ENCODE measurements at regions not wholly inside any gene's neighbourhood (a gene's known extent, or its start where the extent isn't known, plus 50 kb on each side); places are given as distances from the start of the nearest gene placed in this dataset.

DNA sequence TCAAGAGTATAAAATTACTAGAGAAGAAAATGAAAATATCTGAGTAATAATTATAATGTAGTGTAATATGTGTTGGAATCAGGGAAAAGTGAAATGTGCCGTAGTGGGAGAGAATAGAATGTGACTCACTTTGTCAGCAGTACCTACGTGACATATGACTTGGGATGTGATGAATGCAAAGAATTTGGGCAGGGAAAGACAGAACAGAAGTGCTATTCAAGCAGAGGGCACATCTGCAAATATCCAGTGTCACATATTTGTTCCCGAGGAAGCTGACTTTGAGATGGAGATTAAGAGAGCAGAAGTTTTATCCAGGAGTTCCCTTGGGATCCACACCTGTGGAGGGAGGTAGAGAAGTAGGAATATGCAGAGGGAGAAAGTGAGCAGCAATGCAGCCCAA, 69.3 kb upstream of the HS3ST1 start:
- Histone ChIP-seq H3K4me1 (no peaks in the 10 kb centered on the region), H3K9me3 (no peaks in the 10 kb centered on the region), H3K36me3 (ENCODE audit: control insufficient read depth, insufficient read depth, low read length) (no peaks in the 10 kb centered on the region), H3K4me3 (ENCODE audit: low read depth, low read length) (no peak overlapping the region), H3K27me3 (replicated peaks; ENCODE audit: control insufficient read depth, insufficient read depth, low read length) (no peaks in the 10 kb centered on the region)
- TF ChIP-seq CTCF (IDR thresholded peaks at IDR 0.05; ENCODE audit: insufficient read depth in 1 of 2, low read depth in 1 of 2, low read length in 1 of 2, severe bottlenecking in 1 of 2, unreplicated experiment in 1 of 2): no peak
- Mint-ChIP-seq H3K36me3 (ENCODE audit: insufficient read depth, unreplicated experiment) (no peaks in the 10 kb centered on the region), H3K9me3 (ENCODE audit: unreplicated experiment) (peaks cover 20% of the 10 kb centered on the region), H3K27me3 (ENCODE audit: insufficient read depth, unreplicated experiment) (peaks cover 2% of the 10 kb centered on the region), H3K4me3 (ENCODE audit: unreplicated experiment) (no peak overlapping the region), H3K4me1 (ENCODE audit: low read depth, unreplicated experiment) (no peaks in the 10 kb centered on the region), H3K27ac (ENCODE audit: unreplicated experiment) (no peak overlapping the region)
- ChIA-PET POLR2A (no interaction called here), CTCF (interaction anchor here (0.6 kb wide), 1 partner anchor 760 kb away, joined by 3 read pairs; no protein-coding TSS in a partner anchor)
- intact Hi-C loops (cut with micrococcal nuclease; ENCODE audit: unreplicated experiment): no loop called here
- DNase-seq: no peak
- no TSS peak for BruUV-seq (replicated peaks)

GRCh38 chr4:11497212-11497806, 68.6 kb upstream of the HS3ST1 start:
- CTCF ChIA-PET: interaction anchor here (0.6 kb wide), 1 partner anchor 760 kb away, joined by 3 read pairs; no protein-coding TSS in a partner anchor
- Histone ChIP-seq H3K36me3 (ENCODE audit: control insufficient read depth, insufficient read depth, low read length) (no peaks in the 10 kb centered on the region), H3K9me3 (no peaks in the 10 kb centered on the region), H3K4me1 (no peaks in the 10 kb centered on the region), H3K4me3 (ENCODE audit: low read depth, low read length) (no peak overlapping the region), H3K27me3 (replicated peaks; ENCODE audit: control insufficient read depth, insufficient read depth, low read length) (no peaks in the 10 kb centered on the region)
- H3K9me3 Mint-ChIP-seq (ENCODE audit: unreplicated experiment): peaks cover 20% of the 10 kb centered on the region
- no peaks in the 10 kb centered on the region for H3K4me1 Mint-ChIP-seq (ENCODE audit: low read depth, unreplicated experiment)
- no peak overlapping the region for H3K4me3 Mint-ChIP-seq (ENCODE audit: unreplicated experiment)
- DNase-seq: no peak
- no TSS peak for BruUV-seq (replicated peaks)
- no peak for TF ChIP-seq CTCF (IDR thresholded peaks at IDR 0.05; ENCODE audit: insufficient read depth in 1 of 2, low read depth in 1 of 2, low read length in 1 of 2, severe bottlenecking in 1 of 2, unreplicated experiment in 1 of 2)
- intact Hi-C loops (cut with micrococcal nuclease; ENCODE audit: unreplicated experiment): no loop called here
- peaks cover 2% of the 10 kb centered on the region for H3K27me3 Mint-ChIP-seq (ENCODE audit: insufficient read depth, unreplicated experiment)
- POLR2A ChIA-PET: no interaction called here
- no peak overlapping the region for H3K27ac Mint-ChIP-seq (ENCODE audit: unreplicated experiment)
- no peaks in the 10 kb centered on the region for H3K36me3 Mint-ChIP-seq (ENCODE audit: insufficient read depth, unreplicated experiment)

DNA sequence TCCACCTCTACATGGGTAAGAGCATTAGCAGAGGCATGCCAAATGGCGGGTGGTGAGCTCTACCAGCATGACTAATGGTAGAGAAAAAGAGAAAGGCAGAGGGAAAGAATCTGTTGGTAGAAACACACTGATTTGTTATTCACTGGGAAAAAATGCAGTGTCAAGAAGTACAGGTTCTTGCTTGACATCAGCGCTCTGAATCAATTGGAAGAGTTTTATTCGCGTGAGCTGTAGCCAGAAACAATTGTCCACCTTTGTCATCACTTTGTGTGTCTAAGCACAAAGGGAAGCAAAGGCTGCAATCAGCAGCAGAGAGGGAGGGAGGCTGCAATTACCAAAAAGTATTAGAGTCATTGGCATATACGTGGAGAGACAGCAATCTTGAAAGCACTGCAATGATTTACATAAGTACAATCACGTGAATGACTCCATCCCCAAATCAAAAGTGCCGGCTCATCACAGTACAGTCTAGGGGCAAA, 67.7 kb upstream of the HS3ST1 start:
- BruUV-seq (replicated peaks): no TSS peak
- Histone ChIP-seq H3K4me3 (ENCODE audit: low read depth, low read length) (no peak overlapping the region), H3K36me3 (ENCODE audit: control insufficient read depth, insufficient read depth, low read length) (no peaks in the 10 kb centered on the region), H3K27me3 (replicated peaks; ENCODE audit: control insufficient read depth, insufficient read depth, low read length) (no peaks in the 10 kb centered on the region), H3K4me1 (no peaks in the 10 kb centered on the region), H3K9me3 (no peaks in the 10 kb centered on the region)
- Mint-ChIP-seq H3K4me3 (ENCODE audit: unreplicated experiment) (no peak overlapping the region), H3K27ac (ENCODE audit: unreplicated experiment) (no peak overlapping the region), H3K4me1 (ENCODE audit: low read depth, unreplicated experiment) (no peaks in the 10 kb centered on the region), H3K36me3 (ENCODE audit: insufficient read depth, unreplicated experiment) (no peaks in the 10 kb centered on the region), H3K27me3 (ENCODE audit: insufficient read depth, unreplicated experiment) (peaks cover 2% of the 10 kb centered on the region), H3K9me3 (ENCODE audit: unreplicated experiment) (peaks cover 20% of the 10 kb centered on the region)
- ChIA-PET CTCF (no interaction called here), POLR2A (no interaction called here)
- no peak for TF ChIP-seq CTCF (IDR thresholded peaks at IDR 0.05; ENCODE audit: insufficient read depth in 1 of 2, low read depth in 1 of 2, low read length in 1 of 2, severe bottlenecking in 1 of 2, unreplicated experiment in 1 of 2)
- intact Hi-C loops (cut with micrococcal nuclease; ENCODE audit: unreplicated experiment): no loop called here
- DNase-seq: no peak

Data from Caco-2 (cell line).